ENCODE measurements at regions not wholly inside any gene's neighbourhood (a gene's known extent, or its start where the extent isn't known, plus 50 kb on each side); places are given as distances from the start of the nearest gene placed in this dataset.

DNA sequence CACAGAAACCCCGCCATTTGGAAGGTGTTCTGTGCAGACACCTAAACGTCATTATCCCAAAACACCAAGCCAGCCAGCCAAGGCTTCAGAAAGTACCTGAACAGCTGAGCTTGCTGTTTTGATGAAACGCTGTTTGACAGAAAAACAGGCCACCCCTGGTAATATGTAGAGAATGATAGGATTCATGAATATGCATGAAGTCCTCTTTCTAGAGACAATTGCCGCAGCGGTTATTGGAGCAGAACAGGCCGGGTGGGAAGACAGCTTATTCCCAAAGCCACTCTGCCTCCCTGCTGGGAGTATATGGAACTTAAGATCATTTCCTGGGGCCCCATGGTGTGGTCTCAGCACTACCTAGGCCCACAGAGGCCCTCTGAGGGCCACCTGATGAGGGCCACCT lies 229.5 kb downstream of the UQCRFS1 start:
- RAD21 ChIA-PET (ENCODE audit: unreplicated experiment): no interaction called here
- H3K79me2 ChIP-seq (ENCODE audit: control insufficient read depth, insufficient read depth, low read length): no peaks in the 10 kb centered on the region
- H3K27ac ChIP-seq (ENCODE audit: control insufficient read depth, insufficient read depth): no peak overlapping the region
- in situ Hi-C loops (cut with MboI) (no loop called here), intact Hi-C loops (cut with micrococcal nuclease; ENCODE audit: unreplicated experiment) (no loop called here)
- CTCF ChIA-PET: no interaction called here
- ATAC-seq (no peak), FAIRE-seq (no peak), DNase-seq (ENCODE audit: low read depth, low spot score) (no peak)
- no peaks in the 10 kb centered on the region for H3K27me3 ChIP-seq (replicated peaks in 1 of 2; ENCODE audit: control insufficient read depth in 2 of 2, insufficient read depth in 2 of 2, low read length in 1 of 2)
- no peaks in the 10 kb centered on the region for H3K36me3 ChIP-seq (ENCODE audit: control insufficient read depth in 2 of 2, insufficient read depth in 2 of 2, low read length in 1 of 2)
- SMC1A ChIA-PET (ENCODE audit: uncharacterized antibody, unreplicated experiment): no interaction called here
- no peak overlapping the region for H3K4me3 ChIP-seq
- TF ChIP-seq ZNF207 (IDR thresholded peaks at IDR 0.05; ENCODE audit: borderline replicate concordance): no peak
- no peak for TF ChIP-seq CBX5 (IDR thresholded peaks at IDR 0.05; ENCODE audit: low read depth)
- TF ChIP-seq POLR2AphosphoS2 (IDR thresholded peaks at IDR 0.05; ENCODE audit: low read depth, low read length): no peak
- TF ChIP-seq, protein P1, sequence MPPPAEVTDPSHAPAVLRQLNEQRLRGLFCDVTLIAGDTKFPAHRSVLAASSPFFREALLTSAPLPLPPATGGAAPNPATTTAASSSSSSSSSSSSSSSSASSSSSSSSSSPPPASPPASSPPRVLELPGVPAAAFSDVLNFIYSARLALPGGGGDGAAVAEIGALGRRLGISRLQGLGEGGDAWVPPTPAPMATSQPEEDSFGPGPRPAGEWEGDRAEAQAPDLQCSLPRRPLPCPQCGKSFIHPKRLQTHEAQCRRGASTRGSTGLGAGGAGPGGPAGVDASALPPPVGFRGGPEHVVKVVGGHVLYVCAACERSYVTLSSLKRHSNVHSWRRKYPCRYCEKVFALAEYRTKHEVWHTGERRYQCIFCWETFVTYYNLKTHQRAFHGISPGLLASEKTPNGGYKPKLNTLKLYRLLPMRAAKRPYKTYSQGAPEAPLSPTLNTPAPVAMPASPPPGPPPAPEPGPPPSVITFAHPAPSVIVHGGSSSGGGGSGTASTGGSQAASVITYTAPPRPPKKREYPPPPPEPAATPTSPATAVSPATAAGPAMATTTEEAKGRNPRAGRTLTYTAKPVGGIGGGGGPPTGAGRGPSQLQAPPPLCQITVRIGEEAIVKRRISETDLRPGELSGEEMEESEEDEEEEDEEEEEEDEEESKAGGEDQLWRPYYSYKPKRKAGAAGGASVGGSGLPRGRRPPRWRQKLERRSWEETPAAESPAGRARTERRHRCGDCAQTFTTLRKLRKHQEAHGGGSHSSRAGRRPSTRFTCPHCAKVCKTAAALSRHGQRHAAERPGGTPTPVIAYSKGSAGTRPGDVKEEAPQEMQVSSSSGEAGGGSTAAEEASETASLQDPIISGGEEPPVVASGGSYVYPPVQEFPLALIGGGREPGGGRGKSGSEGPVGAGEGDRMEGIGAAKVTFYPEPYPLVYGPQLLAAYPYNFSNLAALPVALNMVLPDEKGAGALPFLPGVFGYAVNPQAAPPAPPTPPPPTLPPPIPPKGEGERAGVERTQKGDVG (CRISPR knock-in tag; IDR thresholded peaks at IDR 0.05): no peak
- no peak for TF ChIP-seq POLR2A (IDR thresholded peaks at IDR 0.05; ENCODE audit: low read depth, low read length)
- TF ChIP-seq MTA2 (IDR thresholded peaks at IDR 0.05; ENCODE audit: low read depth): no peak
- TF ChIP-seq RB1 (IDR thresholded peaks at IDR 0.05; ENCODE audit: borderline replicate concordance): no peak
- no peak for TF ChIP-seq KAT2A (conservative IDR thresholded peaks at IDR 0.05; ENCODE audit: control insufficient read depth, low read depth, low read length)
- TF ChIP-seq SUPT20H (IDR thresholded peaks at IDR 0.05; ENCODE audit: borderline replicate concordance, control insufficient read depth, low read depth, low read length): no peak
- TF ChIP-seq SMAD5 (IDR thresholded peaks at IDR 0.05; ENCODE audit: low read depth): no peak
- no peak for TF ChIP-seq RAD51 (IDR thresholded peaks at IDR 0.05)
- TF ChIP-seq SMAD1 (IDR thresholded peaks at IDR 0.05; ENCODE audit: low read depth, partially characterized antibody): no peak
- TF ChIP-seq, protein P2, sequence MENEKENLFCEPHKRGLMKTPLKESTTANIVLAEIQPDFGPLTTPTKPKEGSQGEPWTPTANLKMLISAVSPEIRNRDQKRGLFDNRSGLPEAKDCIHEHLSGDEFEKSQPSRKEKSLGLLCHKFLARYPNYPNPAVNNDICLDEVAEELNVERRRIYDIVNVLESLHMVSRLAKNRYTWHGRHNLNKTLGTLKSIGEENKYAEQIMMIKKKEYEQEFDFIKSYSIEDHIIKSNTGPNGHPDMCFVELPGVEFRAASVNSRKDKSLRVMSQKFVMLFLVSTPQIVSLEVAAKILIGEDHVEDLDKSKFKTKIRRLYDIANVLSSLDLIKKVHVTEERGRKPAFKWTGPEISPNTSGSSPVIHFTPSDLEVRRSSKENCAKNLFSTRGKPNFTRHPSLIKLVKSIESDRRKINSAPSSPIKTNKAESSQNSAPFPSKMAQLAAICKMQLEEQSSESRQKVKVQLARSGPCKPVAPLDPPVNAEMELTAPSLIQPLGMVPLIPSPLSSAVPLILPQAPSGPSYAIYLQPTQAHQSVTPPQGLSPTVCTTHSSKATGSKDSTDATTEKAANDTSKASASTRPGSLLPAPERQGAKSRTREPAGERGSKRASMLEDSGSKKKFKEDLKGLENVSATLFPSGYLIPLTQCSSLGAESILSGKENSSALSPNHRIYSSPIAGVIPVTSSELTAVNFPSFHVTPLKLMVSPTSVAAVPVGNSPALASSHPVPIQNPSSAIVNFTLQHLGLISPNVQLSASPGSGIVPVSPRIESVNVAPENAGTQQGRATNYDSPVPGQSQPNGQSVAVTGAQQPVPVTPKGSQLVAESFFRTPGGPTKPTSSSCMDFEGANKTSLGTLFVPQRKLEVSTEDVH (IDR thresholded peaks at IDR 0.05; ENCODE audit: low read depth, partially characterized antibody): no peak
- TF ChIP-seq EZH2 (IDR thresholded peaks at IDR 0.05; ENCODE audit: borderline replicate concordance, control insufficient read depth, low read depth, low read length): no peak
- no peak for TF ChIP-seq ZSCAN29 (IDR thresholded peaks at IDR 0.05)
- no peak for TF ChIP-seq HDAC2 (IDR thresholded peaks at IDR 0.05)
- TF ChIP-seq CREB1 (IDR thresholded peaks at IDR 0.05; ENCODE audit: low read depth): no peak
- no peak for TF ChIP-seq BRCA1 (IDR thresholded peaks at IDR 0.05; ENCODE audit: low read depth, low read length)
- H3K9me3 ChIP-seq (replicated peaks; ENCODE audit: control insufficient read depth, insufficient read depth, low read length): no peaks in the 10 kb centered on the region; the same call in 2 of the 3 replicates
- WGBS (ENCODE audit: insufficient coverage, insufficient replicate concordance, low lambda C conversion rate, missing lambda C conversion rate): 35% methylated on average over 6 of the region's 6 CpGs
- POLR2A ChIA-PET: no interaction called here
- H4K20me1 ChIP-seq (ENCODE audit: control insufficient read depth, insufficient read depth): no peaks in the 10 kb centered on the region
- H3K4me2 ChIP-seq (ENCODE audit: control insufficient read depth, insufficient read depth): no peak overlapping the region
- H3K4me1 ChIP-seq (ENCODE audit: control insufficient read depth, insufficient read depth, low read length): no peaks in the 10 kb centered on the region
- no peak overlapping the region for H3K9ac ChIP-seq (ENCODE audit: control insufficient read depth, insufficient read depth, low read length)
- no peak overlapping the region for H2AFZ ChIP-seq (ENCODE audit: control insufficient read depth, low read depth, low read length)
- BruUV-seq (replicated peaks): no TSS peak
